ENCODE measurements at regions not wholly inside any gene's neighbourhood (a gene's known extent, or its start where the extent isn't known, plus 50 kb on each side); places are given as distances from the start of the nearest gene placed in this dataset.

DNA sequence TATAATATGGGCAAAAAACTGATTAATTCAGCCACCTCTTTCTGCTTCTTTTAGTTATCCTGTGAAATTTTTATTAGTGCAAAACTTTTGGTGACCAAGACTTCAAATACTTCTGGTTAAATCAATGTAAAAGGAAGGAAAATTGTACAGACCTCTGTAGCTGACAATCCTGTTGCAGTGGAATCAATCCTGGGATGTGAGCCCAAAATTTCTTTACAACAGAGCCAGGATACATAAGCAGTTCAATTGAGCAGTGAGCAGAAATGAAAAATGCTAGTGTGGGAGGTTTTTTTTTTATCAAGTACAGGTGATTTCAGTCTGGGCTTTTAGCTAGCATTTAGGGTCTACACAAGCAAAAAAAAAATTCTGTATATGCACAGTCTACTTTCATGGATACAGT, 398.0 kb downstream of the OTOL1 start:
- TF ChIP-seq, protein P1, sequence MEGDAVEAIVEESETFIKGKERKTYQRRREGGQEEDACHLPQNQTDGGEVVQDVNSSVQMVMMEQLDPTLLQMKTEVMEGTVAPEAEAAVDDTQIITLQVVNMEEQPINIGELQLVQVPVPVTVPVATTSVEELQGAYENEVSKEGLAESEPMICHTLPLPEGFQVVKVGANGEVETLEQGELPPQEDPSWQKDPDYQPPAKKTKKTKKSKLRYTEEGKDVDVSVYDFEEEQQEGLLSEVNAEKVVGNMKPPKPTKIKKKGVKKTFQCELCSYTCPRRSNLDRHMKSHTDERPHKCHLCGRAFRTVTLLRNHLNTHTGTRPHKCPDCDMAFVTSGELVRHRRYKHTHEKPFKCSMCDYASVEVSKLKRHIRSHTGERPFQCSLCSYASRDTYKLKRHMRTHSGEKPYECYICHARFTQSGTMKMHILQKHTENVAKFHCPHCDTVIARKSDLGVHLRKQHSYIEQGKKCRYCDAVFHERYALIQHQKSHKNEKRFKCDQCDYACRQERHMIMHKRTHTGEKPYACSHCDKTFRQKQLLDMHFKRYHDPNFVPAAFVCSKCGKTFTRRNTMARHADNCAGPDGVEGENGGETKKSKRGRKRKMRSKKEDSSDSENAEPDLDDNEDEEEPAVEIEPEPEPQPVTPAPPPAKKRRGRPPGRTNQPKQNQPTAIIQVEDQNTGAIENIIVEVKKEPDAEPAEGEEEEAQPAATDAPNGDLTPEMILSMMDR (conservative IDR thresholded peaks at IDR 0.05; ENCODE audit: low read depth, low read length): no peak
- TF ChIP-seq EZH2 (IDR thresholded peaks at IDR 0.05; ENCODE audit: borderline replicate concordance, low read depth, low read length, poor library complexity, severe bottlenecking): no peak

Measured in A673 (cell line).